H1 (cell line): ENCODE measurements at regions not wholly inside any gene's neighbourhood (a gene's known extent, or its start where the extent isn't known, plus 50 kb on each side); places are given as distances from the start of the nearest gene placed in this dataset.

Source experiments
- CTCF ChIA-PET: fragments of 300-600 bp; sonication (Branson Sonifier 250); formaldehyde crosslinking; loops from one replicate; lab custom pipeline; 2021; ENCODE audit not compliant: partially characterized antibody; lab: Charles Lee
- POLR2A ChIA-PET: fragments of 300-600 bp; sonication (Branson Sonifier 250); formaldehyde crosslinking; loops from one replicate; lab custom pipeline; 2021; ENCODE audit warnings: inconsistent platforms; ENCODE audit not compliant: partially characterized antibody; lab: Charles Lee
- DNase-seq, 2 experiments: peaks; one replicate each; pipeline versions ENCODE4 v3.0.0 to v3.0.0-alpha.2; 2010 to 2022; ENCODE audit warnings: low spot score in 2 of 2, low read depth in 1 of 2, mixed read lengths in 1 of 2
- FAIRE-seq: peaks from 2 replicates; lab custom pipeline; 2011; peaks lifted over from hg19 to GRCh38; lab: Jason Lieb, UNC
- H2AFZ ChIP-seq: 2 replicates; pipeline ENCODE4 v1.8.1; 2012; ENCODE audit warnings: low read length, inconsistent platforms
- H2AK5ac ChIP-seq: 2 replicates; pipeline ENCODE4 v1.6.1; 2013; ENCODE audit warnings: low read depth, low read length
- H2BK120ac ChIP-seq: replicated peaks from 2 replicates; pipeline ENCODE3; 2013; ENCODE audit warnings: low read depth, low read length, inconsistent platforms
- H2BK12ac ChIP-seq: 2 replicates; pipeline ENCODE4 v1.6.1; 2013; ENCODE audit warnings: low read depth, low read length
- H2BK15ac ChIP-seq: 2 replicates; pipeline ENCODE4 v1.6.1; 2013; ENCODE audit warnings: low read length
- H2BK20ac ChIP-seq: 2 replicates; pipeline ENCODE4 v1.6.1; 2013; ENCODE audit warnings: low read length
- H2BK5ac ChIP-seq: 2 replicates; pipeline ENCODE4 v1.6.1; 2013; ENCODE audit warnings: low read depth, low read length
- H3K14ac ChIP-seq: 2 replicates; pipeline ENCODE4 v1.6.1; 2013; ENCODE audit warnings: inconsistent platforms; ENCODE audit not compliant: insufficient read length
- H3K18ac ChIP-seq: 2 replicates; pipeline ENCODE4 v1.6.1; 2013; ENCODE audit warnings: low read length; ENCODE audit errors: extremely low read depth
- H3K23ac ChIP-seq: 2 replicates; pipeline ENCODE4 v1.6.1; 2013; ENCODE audit warnings: inconsistent platforms; ENCODE audit not compliant: insufficient read length
- H3K23me2 ChIP-seq: 2 replicates; pipeline ENCODE4 v1.6.1; 2013; ENCODE audit warnings: low read depth, low read length
- H3K27ac ChIP-seq: 2 replicates; pipeline ENCODE4 v1.6.1; 2011; ENCODE audit warnings: low read depth, low read length, inconsistent platforms
- H3K27me3 ChIP-seq, 4 experiments: replicated peaks in 1 of 4; 1 replicate in 1 of 4; 2 replicates in 3 of 4; pipeline versions ENCODE4 v1.6.1 to v1.8.1; 2011 to 2013; ENCODE audit warnings: low read length in 3 of 4, mild to moderate bottlenecking in 3 of 4, inconsistent platforms in 2 of 4, mixed read lengths in 2 of 4, moderate library complexity in 1 of 4; ENCODE audit not compliant: control insufficient read depth in 3 of 4, insufficient read depth in 3 of 4; ENCODE audit errors: extremely low read depth in 1 of 4
- H3K36me3 ChIP-seq, 4 experiments: 2 replicates each; pipeline versions ENCODE4 v1.6.1 to v1.8.1; 2011 to 2013; ENCODE audit warnings: mild to moderate bottlenecking in 4 of 4, low read length in 3 of 4, moderate library complexity in 2 of 4, control low read depth in 1 of 4, inconsistent platforms in 1 of 4; ENCODE audit not compliant: insufficient read depth in 4 of 4, control insufficient read depth in 2 of 4
- H3K4ac ChIP-seq: replicated peaks from 2 replicates; pipeline ENCODE3; 2013; ENCODE audit warnings: low read length, low read depth, mixed read lengths, inconsistent platforms; ENCODE audit not compliant: insufficient read length
- H3K4me1 ChIP-seq, 4 experiments: replicated peaks in 1 of 4; 1 replicate in 1 of 4; 2 replicates in 3 of 4; pipeline versions ENCODE4 v1.6.1 to v1.8.1; 2011 to 2013; ENCODE audit warnings: low read length in 3 of 4, inconsistent platforms in 2 of 4, mixed read lengths in 1 of 4; ENCODE audit not compliant: insufficient read depth in 4 of 4, control insufficient read depth in 3 of 4
- H3K4me2 ChIP-seq, 2 experiments: 2 replicates each; pipeline versions ENCODE4 v1.6.1 to v1.8.1; 2011 to 2013; ENCODE audit warnings: low read depth in 2 of 2, low read length in 2 of 2, control low read depth in 1 of 2, inconsistent platforms in 1 of 2, mild to moderate bottlenecking in 1 of 2; ENCODE audit not compliant: insufficient read depth in 1 of 2
- H3K4me3 ChIP-seq, 4 experiments: fragments of 200-600, 300-600 bp in 1 of 4; sonication (generic), shearing (Covaris generic), sonication (Bioruptor Twin) in 1 of 4; 2 replicates each; pipeline versions ENCODE4 v1.5.1 to v1.8.1; 2011 to 2016; ENCODE audit warnings: low read length in 4 of 4, low read depth in 3 of 4, control low read depth in 2 of 4, inconsistent platforms in 2 of 4, mild to moderate bottlenecking in 2 of 4, mixed read lengths in 1 of 4, moderate library complexity in 1 of 4; ENCODE audit not compliant: insufficient read depth in 2 of 4; ENCODE audit errors: extremely low read depth in 1 of 4
- H3K56ac ChIP-seq: replicated peaks from 2 replicates; pipeline ENCODE3; 2013; ENCODE audit warnings: low read depth, mild to moderate bottlenecking, mixed read lengths, low read length, inconsistent platforms; ENCODE audit not compliant: insufficient read length
- H3K79me1 ChIP-seq: 2 replicates; pipeline ENCODE4 v1.6.1; 2013; ENCODE audit warnings: low read depth, low read length, control low read depth
- H3K79me2 ChIP-seq, 2 experiments: 2 replicates each; pipeline versions ENCODE4 v1.6.1 to v1.8.1; 2012 to 2013; ENCODE audit warnings: low read length in 2 of 2, mild to moderate bottlenecking in 2 of 2, inconsistent platforms in 1 of 2; ENCODE audit not compliant: insufficient read depth in 2 of 2, control insufficient read depth in 1 of 2
- H3K9ac ChIP-seq, 4 experiments: replicated peaks in 1 of 4; 1 replicate in 1 of 4; 2 replicates in 3 of 4; pipeline versions ENCODE4 v1.6.1 to v1.8.1; 2011 to 2013; ENCODE audit warnings: low read depth in 3 of 4, low read length in 3 of 4, control low read depth in 2 of 4, mild to moderate bottlenecking in 2 of 4, moderate library complexity in 2 of 4, inconsistent platforms in 1 of 4; ENCODE audit errors: extremely low read depth in 1 of 4
- H3K9me3 ChIP-seq, 2 experiments: 2 replicates each; pipeline versions ENCODE4 v1.6.1 to v1.8.1; 2012 to 2013; ENCODE audit warnings: mild to moderate bottlenecking in 2 of 2, moderate library complexity in 2 of 2, control low read depth in 1 of 2, inconsistent platforms in 1 of 2, low read depth in 1 of 2, low read length in 1 of 2, mixed read lengths in 1 of 2; ENCODE audit not compliant: insufficient read depth in 2 of 2
- H4K20me1 ChIP-seq, 2 experiments: replicated peaks in 1 of 2; 2 replicates each; pipeline versions ENCODE3 to v1.8.1; 2011 to 2013; ENCODE audit warnings: inconsistent platforms in 2 of 2, low read length in 2 of 2, mild to moderate bottlenecking in 1 of 2; ENCODE audit not compliant: insufficient read depth in 2 of 2, control insufficient read depth in 1 of 2
- H4K5ac ChIP-seq: 2 replicates; pipeline ENCODE4 v1.6.1; 2013; ENCODE audit warnings: low read length, low read depth, mixed read lengths, inconsistent platforms; ENCODE audit not compliant: insufficient read length
- H4K8ac ChIP-seq: 2 replicates; pipeline ENCODE4 v1.8.0; 2013; ENCODE audit warnings: mild to moderate bottlenecking, moderate library complexity, low read length, inconsistent platforms; ENCODE audit not compliant: insufficient read depth; ENCODE audit errors: extremely low read depth
- H4K91ac ChIP-seq: replicated peaks from 2 replicates; pipeline ENCODE3; 2013; ENCODE audit warnings: low read length, mixed read lengths, inconsistent platforms; ENCODE audit not compliant: insufficient read length
- BCL11A ChIP-seq, 2 experiments: IDR thresholded peaks; one replicate each; pipeline ENCODE4 v1.6.1; 2011; ENCODE audit warnings: low read depth in 2 of 2, low read length in 2 of 2, mild to moderate bottlenecking in 2 of 2
- WGBS, 2 experiments: shearing (Covaris generic) in 1 of 2; methylation state at CpG; one replicate each; pipeline versions ENCODE4 v1.1.6 to v1.1.7; 2013 to 2015; ENCODE audit warnings: low lambda C conversion rate in 2 of 2, mixed read lengths in 2 of 2, inconsistent platforms in 1 of 2, low coverage in 1 of 2, missing lambda C conversion rate in 1 of 2; ENCODE audit not compliant: insufficient replicate concordance in 2 of 2, insufficient coverage in 1 of 2, insufficient read length in 1 of 2; ENCODE audit errors: extremely low coverage in 1 of 2, missing lambda C conversion rate in 1 of 2; 5-methylcytosine and 5-hydroxymethylcytosine counted together

DNA sequence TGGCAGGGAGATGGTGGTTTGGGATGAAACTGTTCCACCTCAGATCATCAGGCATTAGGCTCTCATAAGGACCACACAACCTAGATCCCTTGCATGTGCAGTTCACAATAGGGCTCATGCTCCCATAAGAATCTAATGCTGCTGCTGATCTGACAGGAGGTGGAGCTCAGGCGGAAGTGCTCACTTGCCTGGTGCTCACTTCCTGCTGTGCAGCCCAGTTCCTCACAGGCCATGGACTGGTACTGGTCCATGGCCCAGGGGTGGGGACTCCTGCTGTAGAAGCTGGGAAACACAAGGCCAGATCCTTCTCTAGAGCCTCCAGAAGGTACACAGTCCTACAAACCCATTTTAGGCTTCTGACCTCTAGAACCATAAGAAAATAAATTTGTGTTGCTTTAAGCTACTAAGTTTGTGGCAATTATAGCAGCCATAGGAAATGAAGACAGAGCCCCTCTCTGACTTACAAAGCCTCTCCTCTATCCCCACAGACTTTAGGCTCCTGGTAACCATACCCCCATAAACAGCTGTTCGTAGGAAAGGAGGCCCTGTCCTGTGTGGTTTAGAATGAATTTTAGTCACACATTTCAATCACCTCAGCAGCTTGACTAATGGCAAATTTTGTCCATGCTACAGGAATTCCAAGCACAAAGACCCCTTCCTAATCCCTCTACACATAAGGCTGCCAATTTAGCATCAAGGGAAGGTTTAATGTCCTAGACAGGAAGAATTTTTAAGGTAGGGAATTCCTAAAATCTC is 206.1 kb upstream of the PHYHIPL start:
- H2BK5ac ChIP-seq: no peak overlapping the region

More for the DNA sequence above, 206.1 kb upstream of the PHYHIPL start:
- no peak overlapping the region for H2AFZ ChIP-seq
- H3K4me2 ChIP-seq: no peak overlapping the region
- TF ChIP-seq BCL11A (IDR thresholded peaks at IDR 0.05; ENCODE audit: low read depth in 2 of 2, low read length in 2 of 2): no peak
- POLR2A ChIA-PET: interaction anchor here (1.6 kb wide), 1 partner anchor 12 kb away, joined by 7 read pairs; no protein-coding TSS in a partner anchor
- no peak overlapping the region for H4K8ac ChIP-seq
- no peak overlapping the region for H4K5ac ChIP-seq
- no peak overlapping the region for H3K18ac ChIP-seq
- H3K23ac ChIP-seq: no peak overlapping the region
- no peaks in the 10 kb centered on the region for H3K79me2 ChIP-seq
- no peak overlapping the region for H2BK20ac ChIP-seq
- no peaks in the 10 kb centered on the region for H3K79me1 ChIP-seq
- H3K4me1 ChIP-seq: peaks cover 0 to 13% (median 4%) of the 10 kb centered on the region in 4 experiments; a peak in 5 of 7 replicates
- no peak overlapping the region for H4K91ac ChIP-seq
- no peak overlapping the region for H3K27ac ChIP-seq
- no peak overlapping the region for H2BK15ac ChIP-seq
- H3K4ac ChIP-seq: no peak overlapping the region
- H3K4me3 ChIP-seq: no peak overlapping the region
- no peak for DNase-seq
- H2BK12ac ChIP-seq: no peak overlapping the region
- FAIRE-seq: no peak
- H3K27me3 ChIP-seq: peaks cover 3 to 24% (median 15%) of the 10 kb centered on the region in 4 experiments
- H4K20me1 ChIP-seq: no peaks in the 10 kb centered on the region
- no peak overlapping the region for H3K14ac ChIP-seq
- H3K9me3 ChIP-seq: no peaks in the 10 kb centered on the region
- H3K23me2 ChIP-seq: peaks cover 3% of the 10 kb centered on the region; the same call in 1 of the 2 replicates
- CTCF ChIA-PET: interaction anchor here (1.4 to 1.8 kb wide), 2 partner anchors 15 to 18 kb away, joined by 3 to 4 read pairs; no protein-coding TSS in a partner anchor
- 61% methylated on average over 2 of the region's 2 CpGs; no CpG with 5 or more reads in 1 of the 2 experiments for WGBS, 2 experiments
- H2AK5ac ChIP-seq: no peak overlapping the region
- H3K36me3 ChIP-seq: no peaks in the 10 kb centered on the region
- no peak overlapping the region for H3K9ac ChIP-seq
- H2BK120ac ChIP-seq: no peak overlapping the region
- no peak overlapping the region for H3K56ac ChIP-seq
